22Rv1 (cell line): ENCODE measurements at regions not wholly inside any gene's neighbourhood (a gene's known extent, or its start where the extent isn't known, plus 50 kb on each side); places are given as distances from the start of the nearest gene placed in this dataset.

Experiments used
- H3K27ac ChIP-seq: fragments of 450-650 bp; 2 replicates; pipeline ENCODE4 v1.5.1; 2017
- ZFX ChIP-seq: fragments of 450-650 bp; IDR thresholded peaks from 2 replicates; pipeline ENCODE4 v1.6.1; 2017; ENCODE audit warnings: antibody characterized with exemption, borderline replicate concordance
- TF ChIP-seq, protein P1 (sequence below): fragments of 450-650 bp; IDR thresholded peaks from 2 replicates; pipeline ENCODE4 v1.5.1; 2017; ENCODE audit warnings: mild to moderate bottlenecking

DNA sequence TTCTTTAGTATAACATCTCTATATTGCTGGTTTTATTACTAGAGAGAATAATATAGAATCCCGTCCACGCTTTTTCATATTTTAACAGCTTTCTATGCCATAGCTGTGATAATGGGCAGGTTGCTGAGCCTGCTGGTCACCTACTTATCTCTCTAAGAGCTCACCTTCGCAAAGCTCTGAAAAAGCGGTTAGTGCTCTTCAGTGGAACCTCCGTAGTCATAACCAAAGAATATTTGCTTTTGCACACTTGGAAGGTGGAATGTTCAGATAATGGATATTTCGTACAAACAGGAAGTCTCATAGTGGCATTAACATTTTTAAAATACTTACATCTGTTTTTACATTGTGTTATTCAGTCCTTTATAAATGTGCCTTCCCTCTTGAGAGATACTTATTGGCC is 388.9 kb upstream of the ANO3 start:
- no peak overlapping the region for H3K27ac ChIP-seq
- TF ChIP-seq ZFX = no peak
- TF ChIP-seq, protein P1, sequence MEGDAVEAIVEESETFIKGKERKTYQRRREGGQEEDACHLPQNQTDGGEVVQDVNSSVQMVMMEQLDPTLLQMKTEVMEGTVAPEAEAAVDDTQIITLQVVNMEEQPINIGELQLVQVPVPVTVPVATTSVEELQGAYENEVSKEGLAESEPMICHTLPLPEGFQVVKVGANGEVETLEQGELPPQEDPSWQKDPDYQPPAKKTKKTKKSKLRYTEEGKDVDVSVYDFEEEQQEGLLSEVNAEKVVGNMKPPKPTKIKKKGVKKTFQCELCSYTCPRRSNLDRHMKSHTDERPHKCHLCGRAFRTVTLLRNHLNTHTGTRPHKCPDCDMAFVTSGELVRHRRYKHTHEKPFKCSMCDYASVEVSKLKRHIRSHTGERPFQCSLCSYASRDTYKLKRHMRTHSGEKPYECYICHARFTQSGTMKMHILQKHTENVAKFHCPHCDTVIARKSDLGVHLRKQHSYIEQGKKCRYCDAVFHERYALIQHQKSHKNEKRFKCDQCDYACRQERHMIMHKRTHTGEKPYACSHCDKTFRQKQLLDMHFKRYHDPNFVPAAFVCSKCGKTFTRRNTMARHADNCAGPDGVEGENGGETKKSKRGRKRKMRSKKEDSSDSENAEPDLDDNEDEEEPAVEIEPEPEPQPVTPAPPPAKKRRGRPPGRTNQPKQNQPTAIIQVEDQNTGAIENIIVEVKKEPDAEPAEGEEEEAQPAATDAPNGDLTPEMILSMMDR = no peak

DNA sequence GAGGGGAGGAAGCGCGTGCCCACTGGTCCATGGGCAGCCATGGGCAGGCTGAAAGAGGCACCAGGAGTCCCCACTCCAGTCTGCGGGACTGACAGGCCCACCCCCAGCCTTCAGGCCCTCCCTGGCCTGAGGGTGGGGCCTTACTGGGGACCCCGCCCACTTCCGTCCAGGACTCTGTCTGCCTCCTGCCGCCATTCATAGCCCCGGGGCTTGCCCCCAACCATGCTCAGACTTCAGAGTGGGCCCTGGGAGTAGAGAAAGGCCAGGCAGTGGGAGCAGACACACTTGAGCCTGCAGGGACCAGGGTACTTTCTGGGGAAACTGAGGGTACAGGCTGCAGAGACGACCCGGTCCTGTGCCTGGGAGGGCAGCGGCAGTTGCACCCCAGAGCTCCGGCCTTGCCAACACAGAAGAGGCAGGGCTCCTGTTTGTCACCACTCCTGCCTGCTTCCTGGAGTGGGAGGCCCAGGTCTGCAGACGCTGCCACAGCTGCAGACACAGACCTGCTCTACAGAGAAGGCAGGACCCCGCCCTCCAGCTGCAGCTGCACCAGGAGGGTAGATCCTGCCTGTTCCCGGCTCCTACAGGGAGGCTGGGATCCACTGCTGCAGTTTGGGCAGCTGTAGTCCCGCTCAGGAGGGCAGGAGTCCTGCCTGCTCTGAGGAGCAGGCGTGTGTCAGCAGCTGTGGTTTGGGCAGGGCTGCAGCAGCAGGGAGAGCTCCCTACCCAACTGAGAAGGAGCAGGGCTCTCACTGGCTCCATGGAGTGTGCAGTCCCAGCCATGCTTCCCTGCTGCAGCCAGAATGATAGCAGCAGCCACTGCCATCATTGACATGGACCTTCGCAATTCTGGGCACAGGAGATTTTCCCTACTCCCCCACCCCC is 387.9 kb upstream of the ANO3 start:
- TF ChIP-seq ZFX = no peak
- no peak overlapping the region for H3K27ac ChIP-seq

DNA sequence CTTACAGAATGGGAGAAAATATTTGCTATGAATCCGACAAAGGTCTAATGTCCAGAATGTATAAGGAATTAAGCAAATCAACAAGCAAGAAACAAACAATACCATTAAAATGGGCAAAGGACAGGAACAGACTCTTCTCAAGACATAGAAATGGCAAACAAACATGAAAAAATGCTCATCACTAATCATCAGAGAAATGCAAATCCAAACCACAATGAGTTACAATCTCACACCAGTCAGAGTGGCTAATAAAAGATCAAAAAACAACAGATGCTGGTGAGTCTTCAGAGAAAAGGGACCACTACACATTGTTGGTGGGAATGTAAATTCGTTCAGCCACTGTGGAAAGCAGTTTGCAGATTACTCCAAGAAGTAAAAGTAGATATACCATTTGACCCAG is 382.0 kb upstream of the ANO3 start:
- no peak for TF ChIP-seq ZFX
- TF ChIP-seq, protein P1 = no peak
- H3K27ac ChIP-seq = no peak overlapping the region

DNA sequence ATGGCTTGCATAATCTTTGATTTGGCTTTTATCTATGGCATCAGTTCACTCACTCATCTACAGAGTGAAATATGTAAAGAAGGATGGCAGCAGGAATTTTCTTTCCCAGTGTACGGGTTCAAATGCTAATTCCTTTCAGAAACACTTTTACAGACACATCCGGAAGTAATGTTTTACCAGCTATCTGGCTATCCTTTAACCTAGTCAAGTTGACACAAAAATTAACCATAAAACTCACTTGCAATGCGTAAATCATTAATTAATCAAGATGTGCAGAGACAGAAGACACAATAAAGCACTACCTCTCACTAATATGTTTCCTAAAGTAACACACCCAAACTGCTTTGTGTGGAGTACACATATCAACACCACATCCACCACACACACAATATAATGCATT is 378.9 kb upstream of the ANO3 start:
- H3K27ac ChIP-seq = no peak overlapping the region
- TF ChIP-seq, protein P1 = no peak
- no peak for TF ChIP-seq ZFX

DNA sequence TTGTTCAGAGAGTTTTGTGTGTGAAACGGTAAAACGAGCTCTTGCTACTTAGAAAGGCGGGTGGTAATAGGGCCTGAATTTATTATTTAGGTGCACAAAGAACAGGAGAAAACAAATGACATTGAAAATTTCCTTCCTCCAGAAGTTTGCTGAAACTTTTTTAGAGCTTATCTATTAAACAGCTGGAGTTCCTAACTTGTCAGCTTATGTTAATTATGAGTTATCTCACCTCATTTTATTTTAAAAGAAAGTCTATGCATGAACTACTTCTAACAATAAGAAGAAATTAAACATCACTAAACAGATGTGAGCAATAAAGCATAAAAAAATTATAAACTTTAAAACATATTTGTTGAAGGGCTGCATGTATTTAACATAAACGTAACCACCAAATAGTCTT is 373.9 kb upstream of the ANO3 start:
- TF ChIP-seq ZFX = no peak
- TF ChIP-seq, protein P1 = no peak
- no peak overlapping the region for H3K27ac ChIP-seq

DNA sequence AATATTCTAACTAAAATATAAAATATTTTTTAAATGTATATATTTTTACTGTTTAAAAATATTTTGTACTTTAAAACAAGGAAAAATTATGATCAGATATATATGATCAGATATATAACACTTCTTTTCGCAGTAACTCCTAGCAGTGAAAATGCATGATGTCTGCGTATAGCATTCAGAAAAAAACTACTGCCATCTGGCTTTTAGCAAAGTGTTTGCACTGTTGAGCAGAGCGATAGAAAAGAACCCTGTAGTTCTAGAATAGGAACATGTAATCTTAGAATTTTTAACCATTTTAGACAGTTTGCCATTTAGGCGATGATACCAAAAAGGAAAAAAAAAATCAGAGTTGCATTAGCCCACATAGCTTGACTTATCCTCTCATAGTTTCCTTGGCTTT is 370.4 kb upstream of the ANO3 start:
- no peak for TF ChIP-seq ZFX
- TF ChIP-seq, protein P1 = peak; percentile 10; the same call in 1 of the 2 replicates
- no peak overlapping the region for H3K27ac ChIP-seq

DNA sequence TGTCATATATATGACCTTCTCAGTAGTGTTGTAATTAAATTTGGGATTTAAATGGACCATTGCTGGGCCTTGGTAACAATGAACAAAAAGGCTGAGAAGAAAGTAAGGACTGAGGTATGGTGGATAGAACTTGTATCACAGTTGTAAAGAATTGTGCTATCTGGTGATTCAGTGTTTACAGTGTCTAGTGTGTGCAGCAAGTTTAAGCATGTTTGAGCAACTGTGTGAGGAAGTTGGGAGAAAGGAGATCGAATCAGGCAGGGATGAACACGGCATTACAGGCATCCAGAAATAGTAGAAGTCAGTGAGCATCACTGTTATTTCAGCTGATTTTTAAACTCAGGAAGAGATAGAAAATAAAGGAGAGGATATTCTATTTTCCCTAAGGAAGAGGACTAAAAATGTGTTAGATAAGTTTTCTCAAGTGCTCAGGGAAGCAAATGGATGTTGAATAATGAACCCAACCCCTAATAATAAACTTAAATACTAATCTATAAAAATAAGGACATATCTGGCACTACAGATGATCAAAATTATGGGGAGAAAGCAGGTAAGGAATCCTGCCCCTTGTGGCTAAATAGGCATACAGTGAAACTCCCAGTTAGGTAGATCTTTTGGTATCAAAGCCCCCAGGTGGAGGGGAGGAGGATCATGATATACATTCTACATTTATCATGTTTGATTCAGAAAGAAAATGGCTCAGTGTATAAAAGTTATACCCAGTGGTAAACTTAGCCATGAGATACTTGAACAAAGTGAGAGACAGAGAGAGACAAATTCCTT is 361.0 kb upstream of the ANO3 start:
- H3K27ac ChIP-seq = no peak overlapping the region
- no peak for TF ChIP-seq ZFX
- TF ChIP-seq, protein P1 = peak; percentile 60
